ENCODE measurements at regions not wholly inside any gene's neighbourhood (a gene's known extent, or its start where the extent isn't known, plus 50 kb on each side); places are given as distances from the start of the nearest gene placed in this dataset.

DNA sequence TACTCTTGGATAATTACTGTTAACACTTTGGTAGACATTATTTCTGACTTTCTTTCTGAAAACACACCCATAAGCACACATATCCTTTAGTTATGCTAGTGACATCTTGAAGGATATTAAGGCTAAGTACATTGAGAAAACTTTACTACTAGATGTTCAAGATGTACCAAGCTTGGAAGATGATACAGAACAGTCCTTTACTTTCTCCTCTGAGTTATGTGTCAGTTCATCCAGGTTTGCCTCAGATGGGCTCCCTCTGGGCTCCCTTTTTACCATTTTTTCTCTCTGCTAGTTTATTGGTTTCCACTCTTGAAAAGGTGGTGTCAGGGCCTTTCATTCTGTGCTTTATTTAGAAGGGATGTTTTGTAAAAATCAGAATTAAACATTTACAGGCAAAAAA lies 172.3 kb downstream of the S1PR1 start:
- TF ChIP-seq CTCF (IDR thresholded peaks at IDR 0.05) = no peak
- TF ChIP-seq EP300 (IDR thresholded peaks at IDR 0.05) = no peak
- TF ChIP-seq POLR2AphosphoS5 (IDR thresholded peaks at IDR 0.05) = no peak
- TF ChIP-seq POLR2A (IDR thresholded peaks at IDR 0.05) = no peak

Measured in suprapubic skin (tissue), 4 donors.